ENCODE measurements at regions not wholly inside any gene's neighbourhood (a gene's known extent, or its start where the extent isn't known, plus 50 kb on each side); places are given as distances from the start of the nearest gene placed in this dataset.

GRCh38 chr21:22351076-22351475, 1352.9 kb downstream of the NCAM2 start:
- H3K4me1 ChIP-seq (replicated peaks in 1 of 4; ENCODE audit: control insufficient read depth in 3 of 4, insufficient read depth in 4 of 4, low read length in 3 of 4) = no peaks in the 10 kb centered on the region
- 0 out of 4 replicates have a peak, but pooled peaks cover 0 to 5% of the 10 kb centered on the region in 2 experiments for H3K9me3 ChIP-seq (ENCODE audit: insufficient read depth in 2 of 2, low read depth in 1 of 2, low read length in 1 of 2)
- H3K4ac ChIP-seq (replicated peaks; ENCODE audit: insufficient read length, low read depth, low read length) = no peak overlapping the region
- H3K4me2 ChIP-seq (ENCODE audit: insufficient read depth in 1 of 2, low read depth in 2 of 2, low read length in 2 of 2) = no peak overlapping the region
- no peaks in the 10 kb centered on the region for H3K27me3 ChIP-seq (replicated peaks in 1 of 4; ENCODE audit: control insufficient read depth in 3 of 4, extremely low read depth in 1 of 4, insufficient read depth in 3 of 4, low read length in 3 of 4)
- no peak overlapping the region for H2BK120ac ChIP-seq (replicated peaks; ENCODE audit: low read depth, low read length)
- FAIRE-seq (no peak), DNase-seq (ENCODE audit: low read depth in 1 of 2, low spot score in 2 of 2) (no peak)
- no peak overlapping the region for H2BK5ac ChIP-seq (ENCODE audit: low read depth, low read length)
- no peak overlapping the region for H2BK12ac ChIP-seq (ENCODE audit: low read depth, low read length)
- H4K20me1 ChIP-seq (replicated peaks in 1 of 2; ENCODE audit: control insufficient read depth in 1 of 2, insufficient read depth in 2 of 2, low read length in 2 of 2) = no peaks in the 10 kb centered on the region
- no peak overlapping the region for H3K9ac ChIP-seq (replicated peaks in 1 of 4; ENCODE audit: extremely low read depth in 1 of 4, low read depth in 3 of 4, low read length in 3 of 4)
- no peak overlapping the region for H3K56ac ChIP-seq (replicated peaks; ENCODE audit: insufficient read length, low read depth, low read length)
- POLR2A ChIA-PET (ENCODE audit: partially characterized antibody) = no interaction called here
- 84% methylated on average over 2 of the region's 2 CpGs; no CpG with 5 or more reads in 1 of the 2 experiments for WGBS, 2 experiments (ENCODE audit: extremely low coverage in 1 of 2, insufficient coverage in 1 of 2, insufficient read length in 1 of 2, insufficient replicate concordance in 2 of 2, low coverage in 1 of 2, low lambda C conversion rate in 2 of 2, missing lambda C conversion rate in 1 of 2)
- no peak overlapping the region for H4K91ac ChIP-seq (replicated peaks; ENCODE audit: insufficient read length, low read length)
- H3K18ac ChIP-seq (ENCODE audit: extremely low read depth, low read length) = no peak overlapping the region
- H3K14ac ChIP-seq (ENCODE audit: insufficient read length) = no peak overlapping the region
- H2BK15ac ChIP-seq (ENCODE audit: low read length) = no peak overlapping the region
- H3K36me3 ChIP-seq (ENCODE audit: control insufficient read depth in 2 of 4, insufficient read depth in 4 of 4, low read length in 3 of 4) = no peaks in the 10 kb centered on the region
- H3K27ac ChIP-seq (ENCODE audit: low read depth, low read length) = no peak overlapping the region
- no peak overlapping the region for H2BK20ac ChIP-seq (ENCODE audit: low read length)
- no peak overlapping the region for H2AFZ ChIP-seq (ENCODE audit: low read length)
- no peak overlapping the region for H3K23ac ChIP-seq (ENCODE audit: insufficient read length)
- no peak overlapping the region for H3K4me3 ChIP-seq (ENCODE audit: extremely low read depth in 1 of 4, insufficient read depth in 2 of 4, low read depth in 3 of 4, low read length in 4 of 4)
- H4K8ac ChIP-seq (ENCODE audit: extremely low read depth, insufficient read depth, low read length) = no peak overlapping the region
- H3K79me1 ChIP-seq (ENCODE audit: low read depth, low read length) = no peaks in the 10 kb centered on the region
- no peaks in the 10 kb centered on the region for H3K23me2 ChIP-seq (ENCODE audit: low read depth, low read length)
- no peak overlapping the region for H2AK5ac ChIP-seq (ENCODE audit: low read depth, low read length)
- CTCF ChIA-PET (ENCODE audit: partially characterized antibody) = no interaction called here
- H3K79me2 ChIP-seq (ENCODE audit: control insufficient read depth in 1 of 2, insufficient read depth in 2 of 2, low read length in 2 of 2) = no peaks in the 10 kb centered on the region
- H4K5ac ChIP-seq (ENCODE audit: insufficient read length, low read depth, low read length) = no peak overlapping the region
- no peak for TF ChIP-seq TCF12 (IDR thresholded peaks at IDR 0.05; ENCODE audit: low read depth, low read length)
- no peak for TF ChIP-seq NRF1 (IDR thresholded peaks at IDR 0.05; ENCODE audit: low read depth, low read length)
- no peak for TF ChIP-seq JUN (IDR thresholded peaks at IDR 0.05; ENCODE audit: low read depth, low read length)
- TF ChIP-seq ATF2 (IDR thresholded peaks at IDR 0.05; ENCODE audit: low read length) = no peak
- TF ChIP-seq CHD2 (IDR thresholded peaks at IDR 0.05; ENCODE audit: low read length) = no peak
- TF ChIP-seq SIRT6 (IDR thresholded peaks at IDR 0.05; ENCODE audit: low read length) = no peak

Data from H1 (cell line).